Loucy (cell line): ENCODE measurements at regions not wholly inside any gene's neighbourhood (a gene's known extent, or its start where the extent isn't known, plus 50 kb on each side); places are given as distances from the start of the nearest gene placed in this dataset.

ENCODE experiments used
- H2AFZ ChIP-seq: fragments of 200-600 bp; sonication (generic); 2 replicates; pipeline ENCODE4 v1.6.0; 2016; ENCODE audit warnings: antibody characterized with exemption, mild to moderate bottlenecking, low read length, moderate library complexity
- H3F3A ChIP-seq: fragments of 200-600 bp; 2 replicates; pipeline ENCODE4 v1.6.0; 2016; ENCODE audit warnings: antibody characterized with exemption, low read depth, mild to moderate bottlenecking
- H3K27me3 ChIP-seq: fragments of 200-600 bp; sonication (generic); 2 replicates; pipeline ENCODE4 v1.6.1; 2014; ENCODE audit warnings: low read length, mild to moderate bottlenecking; ENCODE audit not compliant: insufficient read depth, poor library complexity, severe bottlenecking
- H3K36me3 ChIP-seq: fragments of 200-600 bp; sonication (generic); 2 replicates; pipeline ENCODE4 v1.6.1; 2016; ENCODE audit warnings: low read length; ENCODE audit not compliant: insufficient read depth
- H3K4me1 ChIP-seq: fragments of 200-600 bp; sonication (generic); 2 replicates; pipeline ENCODE4 v1.5.1; 2014; ENCODE audit warnings: low read length, mild to moderate bottlenecking; ENCODE audit not compliant: insufficient read depth, poor library complexity, severe bottlenecking
- H3K4me2 ChIP-seq: fragments of 200-600 bp; sonication (generic); 2 replicates; pipeline ENCODE4 v1.6.0; 2014; ENCODE audit warnings: antibody characterized with exemption, low read length, low read depth, mild to moderate bottlenecking; ENCODE audit not compliant: poor library complexity, severe bottlenecking
- H3K4me3 ChIP-seq: fragments of 200-600 bp; sonication (generic); 2 replicates; pipeline ENCODE4 v1.5.1; 2014; ENCODE audit warnings: low read length, mild to moderate bottlenecking, mixed read lengths; ENCODE audit not compliant: poor library complexity, severe bottlenecking
- H3K79me2 ChIP-seq: fragments of 200-600 bp; sonication (generic); 2 replicates; pipeline ENCODE4 v1.6.1; 2014; ENCODE audit warnings: low read length; ENCODE audit not compliant: insufficient read depth
- H3K9ac ChIP-seq: fragments of 200-600 bp; sonication (generic); 2 replicates; pipeline ENCODE4 v1.6.0; 2014; ENCODE audit warnings: mild to moderate bottlenecking, low read depth, low read length, moderate library complexity; ENCODE audit not compliant: poor library complexity, severe bottlenecking
- H3K9me2 ChIP-seq: fragments of 200-600 bp; sonication (generic); replicated peaks from 2 replicates; pipeline ENCODE4 v1.6.1; 2016; ENCODE audit warnings: low read depth, low read length, mixed read lengths
- H3K9me3 ChIP-seq: fragments of 200-600 bp; sonication (generic); 2 replicates; pipeline ENCODE4 v1.6.1; 2014; ENCODE audit warnings: mild to moderate bottlenecking, antibody characterized with exemption, low read length, low read depth; ENCODE audit not compliant: insufficient read depth
- H4K20me1 ChIP-seq: fragments of 200-600 bp; sonication (generic); 2 replicates; pipeline ENCODE4 v1.6.0; 2014; ENCODE audit warnings: antibody characterized with exemption, low read length, mild to moderate bottlenecking; ENCODE audit not compliant: insufficient read depth, poor library complexity, severe bottlenecking
- CTCF ChIP-seq: fragments of 200-600 bp; sonication (generic); conservative IDR thresholded peaks from 2 replicates; pipeline ENCODE4 v1.5.1; 2014; ENCODE audit warnings: mild to moderate bottlenecking, antibody characterized with exemption, low read length
- EZH2phosphoT487 ChIP-seq: fragments of 200-600 bp; IDR thresholded peaks from 2 replicates; pipeline ENCODE4 v1.6.1; 2018; ENCODE audit warnings: antibody characterized with exemption, mild to moderate bottlenecking, moderate library complexity, borderline replicate concordance

- no peak for TF ChIP-seq EZH2phosphoT487
- TF ChIP-seq CTCF, result no peak
- H3K9ac ChIP-seq, result no peak overlapping the region
- no peaks in the 10 kb centered on the region for H3K36me3 ChIP-seq
- H3K9me2 ChIP-seq, result no peaks in the 10 kb centered on the region
- no peak overlapping the region for H3K4me3 ChIP-seq
- H3K27me3 ChIP-seq, result no peaks in the 10 kb centered on the region
- H3K4me2 ChIP-seq, result no peak overlapping the region
- H2AFZ ChIP-seq, result no peak overlapping the region
- H3F3A ChIP-seq, result no peaks in the 10 kb centered on the region
- H3K4me1 ChIP-seq, result no peaks in the 10 kb centered on the region
- H3K9me3 ChIP-seq, result no peaks in the 10 kb centered on the region
- no peaks in the 10 kb centered on the region for H3K79me2 ChIP-seq
- H4K20me1 ChIP-seq, result no peaks in the 10 kb centered on the region
Observed at GRCh38 chr4:12701384-12701783, 782.8 kb downstream of the RAB28 start.

GRCh38 chr4:12697970-12698369 lies 786.2 kb downstream of the RAB28 start:
- Histone ChIP-seq H4K20me1 (no peaks in the 10 kb centered on the region), H3K4me1 (no peaks in the 10 kb centered on the region), H2AFZ (no peak overlapping the region), H3K36me3 (no peaks in the 10 kb centered on the region), H3K9me3 (no peaks in the 10 kb centered on the region), H3F3A (no peaks in the 10 kb centered on the region), H3K4me3 (no peak overlapping the region), H3K27me3 (no peaks in the 10 kb centered on the region), H3K79me2 (no peaks in the 10 kb centered on the region), H3K9me2 (no peaks in the 10 kb centered on the region), H3K9ac (no peak overlapping the region), H3K4me2 (no peak overlapping the region)
- TF ChIP-seq CTCF (no peak), EZH2phosphoT487 (no peak)

- no peaks in the 10 kb centered on the region for H3K9me3 ChIP-seq
- no peak overlapping the region for H3K9ac ChIP-seq
- no peaks in the 10 kb centered on the region for H3K36me3 ChIP-seq
- H2AFZ ChIP-seq, result no peak overlapping the region
- no peak overlapping the region for H3K4me3 ChIP-seq
- H3K4me1 ChIP-seq, result no peaks in the 10 kb centered on the region
- no peak overlapping the region for H3K4me2 ChIP-seq
- no peak for TF ChIP-seq CTCF
- no peak for TF ChIP-seq EZH2phosphoT487
- no peaks in the 10 kb centered on the region for H3K27me3 ChIP-seq
- no peaks in the 10 kb centered on the region for H3K79me2 ChIP-seq
- no peaks in the 10 kb centered on the region for H3F3A ChIP-seq
- H3K9me2 ChIP-seq, result no peaks in the 10 kb centered on the region
- H4K20me1 ChIP-seq, result no peaks in the 10 kb centered on the region
Observed at GRCh38 chr4:12692815-12693214, 791.3 kb downstream of the RAB28 start.
